ENCODE measurements at regions not wholly inside any gene's neighbourhood (a gene's known extent, or its start where the extent isn't known, plus 50 kb on each side); places are given as distances from the start of the nearest gene placed in this dataset.

GRCh38 chr4:162502109-162502508, 338.3 kb upstream of the FSTL5 start:
- Histone ChIP-seq H3K4me3 (ENCODE audit: insufficient read depth, low read length) (no peak overlapping the region), H3K79me2 (ENCODE audit: insufficient read depth, low read length) (no peaks in the 10 kb centered on the region), H3K27ac (ENCODE audit: low read depth, low read length) (no peak overlapping the region), H4K20me1 (ENCODE audit: insufficient read depth, low read length) (no peaks in the 10 kb centered on the region), H3K27me3 (ENCODE audit: insufficient read depth, low read length) (no peaks in the 10 kb centered on the region), H3K4me2 (ENCODE audit: insufficient read depth, low read length) (no peak overlapping the region), H3K36me3 (ENCODE audit: insufficient read depth, low read length) (no peaks in the 10 kb centered on the region), H3K4me1 (ENCODE audit: insufficient read depth, low read length) (no peaks in the 10 kb centered on the region), H3K9me3 (ENCODE audit: low read depth, low read length) (no peaks in the 10 kb centered on the region), H2AFZ (ENCODE audit: low read length) (no peak overlapping the region)
- DNase-seq (ENCODE audit: insufficient read length, low spot score, missing footprints): no peak
- no peak for TF ChIP-seq CTCF (IDR thresholded peaks at IDR 0.05; ENCODE audit: extremely low read depth, low read depth, low read length)

- H3K27ac ChIP-seq (ENCODE audit: low read depth, low read length): no peak overlapping the region
- no peaks in the 10 kb centered on the region for H3K4me1 ChIP-seq (ENCODE audit: insufficient read depth, low read length)
- H3K4me2 ChIP-seq (ENCODE audit: insufficient read depth, low read length): no peak overlapping the region
- H3K79me2 ChIP-seq (ENCODE audit: insufficient read depth, low read length): no peaks in the 10 kb centered on the region
- H3K9me3 ChIP-seq (ENCODE audit: low read depth, low read length): no peaks in the 10 kb centered on the region
- no peaks in the 10 kb centered on the region for H4K20me1 ChIP-seq (ENCODE audit: insufficient read depth, low read length)
- no peak overlapping the region for H2AFZ ChIP-seq (ENCODE audit: low read length)
- H3K27me3 ChIP-seq (ENCODE audit: insufficient read depth, low read length): no peaks in the 10 kb centered on the region
- no peaks in the 10 kb centered on the region for H3K36me3 ChIP-seq (ENCODE audit: insufficient read depth, low read length)
- peak; percentile 36 for TF ChIP-seq CTCF (IDR thresholded peaks at IDR 0.05; ENCODE audit: extremely low read depth, low read depth, low read length)
- no peak for DNase-seq (ENCODE audit: insufficient read length, low spot score, missing footprints)
- H3K4me3 ChIP-seq (ENCODE audit: insufficient read depth, low read length): no peak overlapping the region
Measured at GRCh38 chr4:162499478-162499877, 335.7 kb upstream of the FSTL5 start.

GRCh38 chr4:162498168-162498567, 334.4 kb upstream of the FSTL5 start:
- H3K4me1 ChIP-seq (ENCODE audit: insufficient read depth, low read length): no peaks in the 10 kb centered on the region
- H3K27me3 ChIP-seq (ENCODE audit: insufficient read depth, low read length): no peaks in the 10 kb centered on the region
- H3K36me3 ChIP-seq (ENCODE audit: insufficient read depth, low read length): no peaks in the 10 kb centered on the region
- no peak overlapping the region for H3K4me2 ChIP-seq (ENCODE audit: insufficient read depth, low read length)
- H3K79me2 ChIP-seq (ENCODE audit: insufficient read depth, low read length): no peaks in the 10 kb centered on the region
- H3K9me3 ChIP-seq (ENCODE audit: low read depth, low read length): no peaks in the 10 kb centered on the region
- no peak overlapping the region for H3K27ac ChIP-seq (ENCODE audit: low read depth, low read length)
- H2AFZ ChIP-seq (ENCODE audit: low read length): no peak overlapping the region
- no peak overlapping the region for H3K4me3 ChIP-seq (ENCODE audit: insufficient read depth, low read length)
- DNase-seq (ENCODE audit: insufficient read length, low spot score, missing footprints): no peak
- H4K20me1 ChIP-seq (ENCODE audit: insufficient read depth, low read length): no peaks in the 10 kb centered on the region
- no peak for TF ChIP-seq CTCF (IDR thresholded peaks at IDR 0.05; ENCODE audit: extremely low read depth, low read depth, low read length)

- no peak overlapping the region for H3K4me2 ChIP-seq (ENCODE audit: insufficient read depth, low read length)
- no peaks in the 10 kb centered on the region for H3K9me3 ChIP-seq (ENCODE audit: low read depth, low read length)
- H3K79me2 ChIP-seq (ENCODE audit: insufficient read depth, low read length): no peaks in the 10 kb centered on the region
- H3K27me3 ChIP-seq (ENCODE audit: insufficient read depth, low read length): no peaks in the 10 kb centered on the region
- no peaks in the 10 kb centered on the region for H3K4me1 ChIP-seq (ENCODE audit: insufficient read depth, low read length)
- TF ChIP-seq CTCF (IDR thresholded peaks at IDR 0.05; ENCODE audit: extremely low read depth, low read depth, low read length): peak; percentile 66
- no peaks in the 10 kb centered on the region for H4K20me1 ChIP-seq (ENCODE audit: insufficient read depth, low read length)
- no peak overlapping the region for H2AFZ ChIP-seq (ENCODE audit: low read length)
- no peak for DNase-seq (ENCODE audit: insufficient read length, low spot score, missing footprints)
- H3K36me3 ChIP-seq (ENCODE audit: insufficient read depth, low read length): no peaks in the 10 kb centered on the region
- H3K4me3 ChIP-seq (ENCODE audit: insufficient read depth, low read length): no peak overlapping the region
- H3K27ac ChIP-seq (ENCODE audit: low read depth, low read length): no peak overlapping the region
Measured at GRCh38 chr4:162497564-162498167, 333.9 kb upstream of the FSTL5 start.
